ENCODE measurements at regions not wholly inside any gene's neighbourhood (a gene's known extent, or its start where the extent isn't known, plus 50 kb on each side); places are given as distances from the start of the nearest gene placed in this dataset.

- 79 to 87% (median 84%) methylated on average over 3 of the region's 3 CpGs for WGBS, 5 donors
- H3K4me1 ChIP-seq, result no peaks in the 10 kb centered on the region
- intact Hi-C loops (cut with DNase I; ENCODE audit: low total_unique reads), result loop anchor here (10.0 kb wide), 1 partner anchor 267 kb away; no protein-coding TSS in a partner anchor
- no peak overlapping the region for H3K27ac ChIP-seq
- TF ChIP-seq POLR2A (IDR thresholded peaks at IDR 0.05) (no peak), CTCF (IDR thresholded peaks at IDR 0.05 in 8 of 11, conservative IDR thresholded peaks at IDR 0.05 in 3 of 11) (no peak), POLR2AphosphoS5 (IDR thresholded peaks at IDR 0.05) (no peak)
- no peaks in the 10 kb centered on the region for H3K27me3 ChIP-seq (replicated peaks in 1 of 7)
- no peaks in the 10 kb centered on the region for H3K9me3 ChIP-seq
- DNase-seq, result no peak
- H3K36me3 ChIP-seq, result no peaks in the 10 kb centered on the region
- H3K4me3 ChIP-seq, result no peak overlapping the region
Observed at GRCh38 chr12:127118251-127118650, 1148.7 kb upstream of the TMEM132C start.

- WGBS, 5 donors, result 79 to 91% (median 86%) methylated on average over 2 of the region's 2 CpGs
- no peak overlapping the region for H3K4me3 ChIP-seq
Observed at GRCh38 chr12:127119600-127120140, 1147.3 kb upstream of the TMEM132C start.

GRCh38 chr12:127120851-127121250 is 1146.1 kb upstream of the TMEM132C start:
- Histone ChIP-seq H3K36me3 (no peaks in the 10 kb centered on the region), H3K27ac (no peak overlapping the region), H3K27me3 (replicated peaks in 1 of 7) (no peaks in the 10 kb centered on the region), H3K4me1 (no peaks in the 10 kb centered on the region), H3K9me3 (no peaks in the 10 kb centered on the region), H3K4me3 (no peak overlapping the region)
- TF ChIP-seq CTCF (IDR thresholded peaks at IDR 0.05 in 8 of 11, conservative IDR thresholded peaks at IDR 0.05 in 3 of 11) (no peak), POLR2AphosphoS5 (IDR thresholded peaks at IDR 0.05) (no peak), POLR2A (IDR thresholded peaks at IDR 0.05) (no peak)
- no peak for DNase-seq
- intact Hi-C loops (cut with DNase I; ENCODE audit: low total_unique reads), result no loop called here
- 82 to 97% (median 88%) methylated on average over 3 of the region's 3 CpGs for WGBS, 5 donors

More at GRCh38 chr12:127119600-127120140, 1147.3 kb upstream of the TMEM132C start:
- H3K9me3 ChIP-seq, result no peaks in the 10 kb centered on the region
- intact Hi-C loops (cut with DNase I; ENCODE audit: low total_unique reads), result loop anchor here (10.0 kb wide), 1 partner anchor 265 kb away; no protein-coding TSS in a partner anchor
- no peaks in the 10 kb centered on the region for H3K36me3 ChIP-seq
- H3K27me3 ChIP-seq (replicated peaks in 1 of 7), result no peaks in the 10 kb centered on the region
- TF ChIP-seq CTCF (IDR thresholded peaks at IDR 0.05 in 8 of 11, conservative IDR thresholded peaks at IDR 0.05 in 3 of 11), result no peak
- no peak for TF ChIP-seq POLR2A (IDR thresholded peaks at IDR 0.05)
- no peak for TF ChIP-seq POLR2AphosphoS5 (IDR thresholded peaks at IDR 0.05)
- H3K27ac ChIP-seq, result no peak overlapping the region
- H3K4me1 ChIP-seq, result no peaks in the 10 kb centered on the region
- no peak for DNase-seq

- no peak for DNase-seq
- WGBS, 5 donors, result 79 to 87% (median 83%) methylated on average over 4 of the region's 4 CpGs
- Histone ChIP-seq H3K36me3 (no peaks in the 10 kb centered on the region), H3K27me3 (replicated peaks in 1 of 7) (no peaks in the 10 kb centered on the region), H3K4me3 (no peak overlapping the region), H3K9me3 (no peaks in the 10 kb centered on the region), H3K27ac (no peak overlapping the region), H3K4me1 (no peaks in the 10 kb centered on the region)
- no peak for TF ChIP-seq POLR2A (IDR thresholded peaks at IDR 0.05)
- TF ChIP-seq CTCF (IDR thresholded peaks at IDR 0.05 in 8 of 11, conservative IDR thresholded peaks at IDR 0.05 in 3 of 11), result no peak
- no peak for TF ChIP-seq POLR2AphosphoS5 (IDR thresholded peaks at IDR 0.05)
- intact Hi-C loops (cut with DNase I; ENCODE audit: low total_unique reads), result no loop called here
Observed at GRCh38 chr12:127121494-127122084, 1145.4 kb upstream of the TMEM132C start.
